Common myeloid progenitor, CD34-positive (primary cell): ENCODE measurements at regions not wholly inside any gene's neighbourhood (a gene's known extent, or its start where the extent isn't known, plus 50 kb on each side); places are given as distances from the start of the nearest gene placed in this dataset.
A peak's percentile ranks its signal among the peaks of the same experiment; 100 is the strongest.
"Not testable (repeated sequence)": the region's sequence is repeated elsewhere in the genome, so short reads cannot be mapped to it uniquely, and the experiment has no call there.

Experiments used
- CTCF ChIA-PET: fragments of 350-600 bp; sonication (Branson Sonifier 250); formaldehyde crosslinking; loops from one replicate; lab custom pipeline; 2021; ENCODE audit warnings: antibody characterized with exemption; lab: Charles Lee
- POLR2A ChIA-PET: fragments of 350-600 bp; sonication (Branson Sonifier 250); formaldehyde crosslinking; loops from one replicate; lab custom pipeline; 2021; ENCODE audit warnings: antibody characterized with exemption; lab: Charles Lee
- DNase-seq, 3 donors: peaks; one replicate each; pipeline versions ENCODE4 v3.0.0 to v3.0.0-alpha.2; 2013
- H3K27ac ChIP-seq, 2 experiments: 1 replicate in 1 of 2; 2 replicates in 1 of 2; pipeline ENCODE4 v1.7.0; 2013; ENCODE audit warnings: inconsistent platforms in 2 of 2, low read length in 2 of 2, mild to moderate bottlenecking in 2 of 2, low read depth in 1 of 2, moderate library complexity in 1 of 2; ENCODE audit not compliant: severe bottlenecking in 2 of 2, insufficient read depth in 1 of 2, poor library complexity in 1 of 2
- H3K27me3 ChIP-seq, 5 experiments: replicated peaks in 2 of 5; 1 replicate in 3 of 5; 2 replicates in 2 of 5; pipeline versions ENCODE4 v1.6.1 to v1.7.0; 2013; ENCODE audit warnings: low read length in 4 of 5, mild to moderate bottlenecking in 2 of 5, moderate library complexity in 2 of 5, inconsistent platforms in 1 of 5; ENCODE audit not compliant: insufficient read depth in 5 of 5, control insufficient read depth in 4 of 5
- H3K36me3 ChIP-seq, 4 experiments: 1 replicate in 2 of 4; 2 replicates in 2 of 4; pipeline versions ENCODE4 v1.6.1 to v1.7.0; 2013; ENCODE audit warnings: low read length in 3 of 4, control low read depth in 1 of 4, mild to moderate bottlenecking in 1 of 4; ENCODE audit not compliant: control insufficient read depth in 4 of 4, insufficient read depth in 4 of 4
- H3K4me1 ChIP-seq, 4 experiments: 1 replicate in 3 of 4; 2 replicates in 1 of 4; pipeline versions ENCODE4 v1.6.1 to v1.7.1; 2013; ENCODE audit warnings: low read length in 3 of 4, mild to moderate bottlenecking in 3 of 4, control low read depth in 1 of 4, inconsistent platforms in 1 of 4, moderate library complexity in 1 of 4; ENCODE audit not compliant: control insufficient read depth in 4 of 4, insufficient read depth in 4 of 4; ENCODE audit errors: control extremely low read depth in 1 of 4
- H3K4me3 ChIP-seq, 7 experiments: 1 replicate in 4 of 7; 2 replicates in 3 of 7; pipeline versions ENCODE4 v1.5.1 to v1.7.0; 2013; ENCODE audit warnings: mild to moderate bottlenecking in 7 of 7, low read length in 6 of 7, moderate library complexity in 6 of 7, inconsistent platforms in 2 of 7, low read depth in 2 of 7, control low read depth in 1 of 7; ENCODE audit not compliant: insufficient read depth in 4 of 7, control insufficient read depth in 1 of 7; ENCODE audit errors: extremely low read depth in 1 of 7
- H3K9me3 ChIP-seq, 5 experiments: 1 replicate in 4 of 5; 2 replicates in 1 of 5; pipeline versions ENCODE4 v1.6.1 to v1.7.1; 2013; ENCODE audit warnings: low read length in 4 of 5, mild to moderate bottlenecking in 2 of 5, inconsistent platforms in 1 of 5, low read depth in 1 of 5, moderate library complexity in 1 of 5; ENCODE audit not compliant: control insufficient read depth in 4 of 5, insufficient read depth in 2 of 5; ENCODE audit errors: control extremely low read depth in 1 of 5
- WGBS: methylation state at CpG from one replicate; pipeline ENCODE4 v1.1.5; 2013; ENCODE audit not compliant: insufficient coverage; 5-methylcytosine and 5-hydroxymethylcytosine counted together

GRCh38 chr7:50251765-50252164, 52.8 kb upstream of the IKZF1 start:
- Histone ChIP-seq H3K27ac (no peak overlapping the region), H3K36me3 (no peaks in the 10 kb centered on the region), H3K9me3 (peaks cover 0 to 8% (median 0%) of the 10 kb centered on the region in 5 experiments), H3K4me3 (no peak overlapping the region), H3K4me1 (no peaks in the 10 kb centered on the region), H3K27me3 (no peaks in the 10 kb centered on the region)
- 92% methylated on average over 3 of the region's 3 CpGs for WGBS
- POLR2A ChIA-PET, result no interaction called here
- CTCF ChIA-PET, result interaction anchor here (0.7 to 2.3 kb wide), 8 partner anchors 8 to 112 kb away, joined by 3 to 5 read pairs (median 3); no protein-coding TSS in a partner anchor
- DNase-seq, result no peak

DNA sequence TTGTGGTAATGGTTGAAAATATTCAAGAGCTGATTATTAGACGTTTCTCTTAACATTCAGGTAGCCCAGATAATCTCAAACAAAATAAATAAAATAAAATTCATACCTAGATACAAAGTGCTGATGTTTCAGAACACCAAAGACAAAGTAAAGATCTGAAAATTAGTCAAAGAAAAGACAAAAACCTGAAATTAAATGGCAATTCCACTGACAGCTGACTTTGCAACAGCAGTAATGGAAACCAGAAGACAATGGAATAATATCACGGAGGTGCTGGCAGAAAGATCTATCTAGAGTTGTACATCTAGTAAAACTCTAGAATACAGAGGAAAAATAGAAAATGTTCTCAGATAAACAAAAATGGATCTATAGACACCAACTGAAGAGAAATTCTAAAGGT, 58.0 kb upstream of the IKZF1 start:
- Histone ChIP-seq H3K36me3 (no peaks in the 10 kb centered on the region), H3K4me3 (no peak overlapping the region), H3K4me1 (no peaks in the 10 kb centered on the region), H3K27me3 (no peaks in the 10 kb centered on the region), H3K27ac (no peak overlapping the region), H3K9me3 (peaks cover 0 to 28% (median 10%) of the 10 kb centered on the region in 5 experiments)
- CTCF ChIA-PET, result interaction anchor here (1.0 to 1.1 kb wide), 2 partner anchors 18 to 35 kb away, joined by 3 to 4 read pairs; no protein-coding TSS in a partner anchor
- DNase-seq, result peak; percentile 28 to 74 (median 55)
- POLR2A ChIA-PET, result no interaction called here
- no CpG with 5 or more reads among the region's 2 CpGs for WGBS

- H3K27me3 ChIP-seq, DNase-seq, H3K4me1 ChIP-seq, H3K36me3 ChIP-seq, POLR2A ChIA-PET, H3K4me3 ChIP-seq, CTCF ChIA-PET, H3K27ac ChIP-seq: not testable (repeated sequence)
- H3K9me3 ChIP-seq, result peaks cover 0 to 21% (median 10%) of the 10 kb centered on the region in 5 experiments
These were observed 62.4 kb upstream of the IKZF1 start for GRCh38 chr7:50242111-50242510.

GRCh38 chr7:50240699-50241098, 63.8 kb upstream of the IKZF1 start:
- H3K27me3 ChIP-seq, H3K27ac ChIP-seq, POLR2A ChIA-PET, H3K36me3 ChIP-seq, CTCF ChIA-PET, H3K4me1 ChIP-seq, H3K4me3 ChIP-seq, DNase-seq: not testable (repeated sequence)
- peaks cover 0 to 11% (median 8%) of the 10 kb centered on the region in 5 experiments for H3K9me3 ChIP-seq

DNA sequence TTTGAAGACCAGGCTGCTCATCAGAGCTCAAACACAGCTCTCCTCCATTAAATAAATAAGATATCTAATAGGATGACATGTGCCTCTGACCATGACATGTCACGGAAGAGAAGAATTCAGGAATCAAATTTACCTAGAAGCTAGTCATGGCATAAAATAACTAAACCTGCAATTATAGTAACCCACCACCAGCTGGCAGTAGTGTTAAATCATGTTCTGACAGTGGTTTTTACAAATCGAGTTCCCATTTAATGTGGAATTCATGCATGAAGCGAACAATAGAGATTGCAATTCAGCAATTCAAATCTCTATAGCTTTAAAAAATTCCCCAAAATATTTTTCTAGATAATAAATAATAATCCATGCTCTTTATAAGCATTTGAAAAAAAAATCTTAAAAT, 74.6 kb upstream of the IKZF1 start:
- DNase-seq, result peak; percentile 43 to 76 (median 72)
- CTCF ChIA-PET, result interaction anchor here (0.7 to 1.6 kb wide), 5 partner anchors 9 to 52 kb away, joined by 3 to 6 read pairs (median 3); no protein-coding TSS in a partner anchor
- Histone ChIP-seq H3K27me3 (no peaks in the 10 kb centered on the region), H3K4me3 (no peak overlapping the region), H3K36me3 (no peaks in the 10 kb centered on the region), H3K9me3 (peaks cover 4 to 17% (median 6%) of the 10 kb centered on the region in 5 experiments), H3K27ac (no peak overlapping the region), H3K4me1 (peaks cover 15 to 34% (median 25%) of the 10 kb centered on the region in 4 experiments)
- 80% methylated on average over 1 of the region's 3 CpGs for WGBS
- POLR2A ChIA-PET, result no interaction called here

DNA sequence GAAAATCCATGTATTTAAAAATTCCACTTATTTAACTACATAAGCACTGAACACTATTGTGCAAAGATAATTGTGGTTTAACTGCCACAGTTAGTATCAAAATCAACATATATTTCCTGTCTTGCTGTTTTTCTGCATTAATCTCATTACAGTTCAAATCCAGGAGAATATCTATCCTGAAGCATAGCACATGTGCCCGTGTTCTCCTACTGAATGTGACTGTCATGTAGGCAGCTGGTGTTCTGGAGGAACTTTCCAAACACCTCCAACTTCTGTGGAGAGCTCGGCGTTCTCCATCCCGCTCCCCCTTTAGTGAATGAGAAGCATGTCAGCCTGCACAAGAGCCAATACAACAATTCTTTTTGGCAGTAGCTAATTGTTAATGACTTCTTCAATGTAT, 76.4 kb upstream of the IKZF1 start:
- ChIA-PET CTCF (interaction anchor here (0.7 to 4.0 kb wide), 15 partner anchors 9 to 140 kb away, joined by 3 to 26 read pairs (median 4); partner anchors contain the start of gene IKZF1), POLR2A (no interaction called here)
- Histone ChIP-seq H3K27me3 (no peaks in the 10 kb centered on the region), H3K4me1 (peaks cover 15 to 34% (median 25%) of the 10 kb centered on the region in 4 experiments), H3K9me3 (peaks cover 4 to 17% (median 6%) of the 10 kb centered on the region in 5 experiments), H3K4me3 (peak overlapping the region in 6 of 7 experiments; percentile 13 to 62 (median 31)), H3K27ac (peak overlapping the region in 1 of 2 experiments; percentile 68), H3K36me3 (no peaks in the 10 kb centered on the region)
- peak in 1 of 3 donors; percentile 69 for DNase-seq
- 0% methylated on average over 1 of the region's 4 CpGs for WGBS

GRCh38 chr7:50227726-50228125, 76.8 kb upstream of the IKZF1 start:
- peak; percentile 39 to 82 (median 68) for DNase-seq
- WGBS, result 46% methylated on average over 4 of the region's 6 CpGs
- POLR2A ChIA-PET, result no interaction called here
- Histone ChIP-seq H3K36me3 (no peaks in the 10 kb centered on the region), H3K4me1 (peaks cover 15 to 34% (median 25%) of the 10 kb centered on the region in 4 experiments), H3K27me3 (no peaks in the 10 kb centered on the region), H3K4me3 (peak overlapping the region in 4 of 7 experiments; percentile 29 to 62 (median 46)), H3K9me3 (peaks cover 4 to 20% (median 6%) of the 10 kb centered on the region in 5 experiments), H3K27ac (peak overlapping the region; percentile 48 to 68)
- CTCF ChIA-PET, result interaction anchor here (0.6 to 4.0 kb wide), 18 partner anchors 9 to 913 kb away, joined by 3 to 26 read pairs (median 4); partner anchors contain the start of gene IKZF1
